GM19397 (cell line): ENCODE measurements at regions not wholly inside any gene's neighbourhood (a gene's known extent, or its start where the extent isn't known, plus 50 kb on each side); places are given as distances from the start of the nearest gene placed in this dataset.
"Not testable (repeated sequence)": the region's sequence is repeated elsewhere in the genome, so short reads cannot be mapped to it uniquely, and the experiment has no call there.

Experiments used
- ATAC-seq: cut with Tn5 transposase; IDR thresholded peaks from one replicate; pipeline ENCODE4 v1.9.1; 2021; ENCODE audit warnings: mild to moderate bottlenecking, moderate library complexity; ENCODE audit not compliant: unreplicated experiment

GRCh38 chr5:102154791-102155605, 141.1 kb downstream of the SLCO4C1 start:
- peak; percentile 70 for ATAC-seq

- ATAC-seq = no peak
Measured at GRCh38 chr5:102154291-102154690, 141.8 kb downstream of the SLCO4C1 start.

- peak; percentile 70 for ATAC-seq
Measured at GRCh38 chr5:102153003-102153759, 142.9 kb downstream of the SLCO4C1 start.

GRCh38 chr5:102139029-102139428, 157.1 kb downstream of the SLCO4C1 start:
- no peak for ATAC-seq

- ATAC-seq = no peak
Measured at GRCh38 chr5:102138243-102138653, 157.8 kb downstream of the SLCO4C1 start.

- no peak for ATAC-seq
Measured at GRCh38 chr5:102130890-102131289, 165.2 kb downstream of the SLCO4C1 start.

GRCh38 chr5:102130386-102130785, 165.7 kb downstream of the SLCO4C1 start:
- ATAC-seq = no peak

GRCh38 chr5:102119252-102119651, 176.8 kb downstream of the SLCO4C1 start:
- no peak for ATAC-seq

GRCh38 chr5:102115736-102116135, 180.3 kb downstream of the SLCO4C1 start:
- no peak for ATAC-seq

GRCh38 chr5:102114525-102115069, 181.5 kb downstream of the SLCO4C1 start:
- ATAC-seq = no peak

- no peak for ATAC-seq
Measured at GRCh38 chr5:102107865-102108264, 188.2 kb downstream of the SLCO4C1 start.

- ATAC-seq = no peak
Measured at GRCh38 chr5:102106599-102106998, 189.5 kb downstream of the SLCO4C1 start.

- ATAC-seq = no peak
Measured at GRCh38 chr5:102099766-102100331, 196.2 kb downstream of the SLCO4C1 start.

GRCh38 chr5:102099083-102099482, 197.0 kb downstream of the SLCO4C1 start:
- ATAC-seq = not testable (repeated sequence)

GRCh38 chr5:102098606-102099005, 197.5 kb downstream of the SLCO4C1 start:
- ATAC-seq = not testable (repeated sequence)

GRCh38 chr5:102090770-102091169, 205.3 kb downstream of the SLCO4C1 start:
- peak; percentile 71 for ATAC-seq

- no peak for ATAC-seq
Measured at GRCh38 chr5:102089883-102090282, 206.2 kb downstream of the SLCO4C1 start.

GRCh38 chr5:102087906-102088305, 208.2 kb downstream of the SLCO4C1 start:
- ATAC-seq = no peak

- no peak for ATAC-seq
Measured at GRCh38 chr5:102080288-102080687, 215.8 kb downstream of the SLCO4C1 start.

GRCh38 chr5:102077920-102078319, 218.2 kb downstream of the SLCO4C1 start:
- no peak for ATAC-seq

- no peak for ATAC-seq
Measured at GRCh38 chr5:102069974-102070373, 226.1 kb downstream of the SLCO4C1 start.
